Endothelial cell of umbilical vein (primary cell): ENCODE measurements at regions not wholly inside any gene's neighbourhood (a gene's known extent, or its start where the extent isn't known, plus 50 kb on each side); places are given as distances from the start of the nearest gene placed in this dataset.

Source experiments
- BruUV-seq: library from RNA; stranded (reverse); fragments of 400-500 nt; replicated peaks from 2 replicates; lab custom pipeline; 2021; lab: Mats Ljungman, UMichigan
- CTCF ChIA-PET: fragments of 300-600, 350-600 bp; sonication (Branson Sonifier 250); formaldehyde crosslinking; loops from one replicate; lab custom pipeline; 2021; ENCODE audit warnings: antibody characterized with exemption, inconsistent platforms; lab: Charles Lee
- POLR2A ChIA-PET: fragments of 300-600, 350-600 bp; sonication (Branson Sonifier 250); formaldehyde crosslinking; loops from one replicate; lab custom pipeline; 2021; ENCODE audit warnings: antibody characterized with exemption, inconsistent platforms; lab: Charles Lee
- DNase-seq: peaks from one replicate; pipeline ENCODE4 v3.0.0-alpha.2; 2011; ENCODE audit warnings: low read depth, low spot score
- FAIRE-seq: peaks from 2 replicates; lab custom pipeline; 2011; peaks lifted over from hg19 to GRCh38; lab: Jason Lieb, UNC
- H2AFZ ChIP-seq: 2 replicates; pipeline ENCODE4 v1.6.0; 2012; ENCODE audit warnings: low read depth, low read length, control low read depth, inconsistent platforms
- H3K27ac ChIP-seq: 2 replicates; pipeline ENCODE4 v1.5.1; 2011; ENCODE audit warnings: low read depth, mild to moderate bottlenecking, control low read depth, low read length, moderate library complexity; ENCODE audit not compliant: insufficient read depth
- H3K27me3 ChIP-seq, 2 experiments: 2 replicates each; pipeline versions ENCODE4 v1.6.0 to v1.6.1; 2011; ENCODE audit warnings: low read length in 2 of 2, mixed read lengths in 1 of 2; ENCODE audit not compliant: control insufficient read depth in 2 of 2, insufficient read depth in 2 of 2
- H3K36me3 ChIP-seq, 2 experiments: 2 replicates in 1 of 2; 3 replicates in 1 of 2; pipeline ENCODE4 v1.5.1; 2011; ENCODE audit warnings: low read length in 2 of 2, mild to moderate bottlenecking in 1 of 2, moderate library complexity in 1 of 2; ENCODE audit not compliant: control insufficient read depth in 2 of 2, insufficient read depth in 2 of 2; ENCODE audit errors: extremely low read depth in 1 of 2
- H3K4me1 ChIP-seq: 3 replicates; pipeline ENCODE4 v1.5.1; 2011; ENCODE audit warnings: mild to moderate bottlenecking, low read length; ENCODE audit not compliant: control insufficient read depth, insufficient read depth; ENCODE audit errors: extremely low read depth
- H3K4me2 ChIP-seq: 2 replicates; pipeline ENCODE4 v1.6.1; 2011; ENCODE audit warnings: low read length, control low read depth, mixed read lengths; ENCODE audit not compliant: insufficient read depth
- H3K4me3 ChIP-seq, 3 experiments: fragments of 200-600 bp in 1 of 3; sonication (generic), shearing (Covaris generic) in 1 of 3; replicated peaks in 1 of 3; 2 replicates each; pipeline ENCODE4 v1.5.1; 2011 to 2016; ENCODE audit warnings: control low read depth in 3 of 3, low read length in 3 of 3, mild to moderate bottlenecking in 2 of 3, inconsistent platforms in 1 of 3, low read depth in 1 of 3, moderate library complexity in 1 of 3; ENCODE audit not compliant: insufficient read depth in 1 of 3
- H3K79me2 ChIP-seq: 2 replicates; pipeline ENCODE4 v1.6.0; 2012; ENCODE audit warnings: low read length, inconsistent platforms; ENCODE audit not compliant: control insufficient read depth, insufficient read depth
- H3K9ac ChIP-seq: replicated peaks from 2 replicates; pipeline ENCODE3; 2011; ENCODE audit warnings: low read length, control low read depth; ENCODE audit not compliant: insufficient read depth; ENCODE audit errors: extremely low read depth
- H3K9me1 ChIP-seq: replicated peaks from 3 replicates; pipeline ENCODE4 v1.6.0; 2011; ENCODE audit warnings: mild to moderate bottlenecking, low read length; ENCODE audit not compliant: control insufficient read depth, insufficient read depth; ENCODE audit errors: extremely low read depth
- H3K9me3 ChIP-seq: replicated peaks from 2 replicates; pipeline ENCODE4 v1.5.1; 2012; ENCODE audit warnings: low read length, inconsistent platforms; ENCODE audit not compliant: control insufficient read depth, insufficient read depth
- H4K20me1 ChIP-seq: replicated peaks from 2 replicates; pipeline ENCODE3; 2011; ENCODE audit warnings: mild to moderate bottlenecking, low read length; ENCODE audit not compliant: control insufficient read depth, insufficient read depth; ENCODE audit errors: extremely low read depth
- CTCF ChIP-seq, 2 donors: IDR thresholded peaks; 1 replicate in 1 of 2; 2 replicates in 1 of 2; pipeline ENCODE4 v1.5.1; 2011; ENCODE audit warnings: low read length in 2 of 2, mild to moderate bottlenecking in 2 of 2, moderate library complexity in 2 of 2, control low read depth in 1 of 2, inconsistent platforms in 1 of 2, low read depth in 1 of 2; ENCODE audit not compliant: insufficient read depth in 1 of 2; ENCODE audit errors: extremely low read depth in 1 of 2
- EZH2 ChIP-seq: IDR thresholded peaks from 2 replicates; pipeline ENCODE4 v1.6.1; 2012; ENCODE audit warnings: borderline replicate concordance, low read depth, mild to moderate bottlenecking, moderate library complexity, low read length, inconsistent platforms; ENCODE audit not compliant: severe bottlenecking
- FOS ChIP-seq: IDR thresholded peaks from 2 replicates; pipeline ENCODE4 v1.6.1; 2011; ENCODE audit warnings: mild to moderate bottlenecking, low read length, moderate library complexity, borderline replicate concordance; ENCODE audit not compliant: insufficient read depth
- GATA2 ChIP-seq: IDR thresholded peaks from 2 replicates; pipeline ENCODE4 v1.7.0; 2011; ENCODE audit warnings: low read depth, mild to moderate bottlenecking, moderate library complexity, mixed read lengths, low read length; ENCODE audit not compliant: insufficient read length, insufficient read depth
- JUN ChIP-seq: IDR thresholded peaks from 2 replicates; pipeline ENCODE4 v1.6.1; 2011; ENCODE audit warnings: borderline replicate concordance, low read depth; ENCODE audit not compliant: insufficient read length, insufficient read depth
- MAX ChIP-seq: IDR thresholded peaks from 2 replicates; pipeline ENCODE4 v1.6.1; 2011; ENCODE audit not compliant: insufficient read depth, insufficient read length
- MYC ChIP-seq: IDR thresholded peaks from one replicate; pipeline ENCODE4 v1.6.1; 2011; ENCODE audit warnings: mild to moderate bottlenecking, low read depth, low read length
- POLR2A ChIP-seq: IDR thresholded peaks from 2 replicates; pipeline ENCODE4 v1.6.1; 2012; ENCODE audit warnings: low read depth, mild to moderate bottlenecking, control low read depth, low read length
- POLR2AphosphoS5 ChIP-seq: IDR thresholded peaks from 2 replicates; pipeline ENCODE4 v1.6.1; 2012; ENCODE audit warnings: low read depth, mild to moderate bottlenecking, control low read depth, low read length, moderate library complexity; ENCODE audit not compliant: insufficient read depth
- dilution Hi-C: fragments of 300-500 bp; cut with MboI; formaldehyde crosslinking; loops from one replicate; pipeline ENCODE4 v1.15.0; 2019; ENCODE audit warnings: low sequenced_read_pairs; ENCODE audit not compliant: extremely low pct_ligation_motif_present
- intact Hi-C: fragments of 100-400 bp; cut with micrococcal nuclease; formaldehyde crosslinking; loops from one replicate; pipeline ENCODE4 v1.10.0; 2022

GRCh38 chr10:33754052-33754451, 419.6 kb upstream of the NRP1 start:
- intact Hi-C loops (no loop called here), dilution Hi-C loops (no loop called here)
- ChIA-PET POLR2A (no interaction called here), CTCF (no interaction called here)
- Histone ChIP-seq H3K9ac (no peak overlapping the region), H3K4me2 (no peak overlapping the region), H3K79me2 (no peaks in the 10 kb centered on the region), H3K36me3 (no peaks in the 10 kb centered on the region), H3K9me1 (no peaks in the 10 kb centered on the region), H3K4me1 (no peaks in the 10 kb centered on the region), H2AFZ (no peak overlapping the region), H3K9me3 (no peaks in the 10 kb centered on the region), H3K27me3 (peaks cover 17 to 35% of the 10 kb centered on the region in 2 experiments), H3K27ac (no peak overlapping the region), H3K4me3 (no peak overlapping the region), H4K20me1 (no peaks in the 10 kb centered on the region)
- DNase-seq (no peak), FAIRE-seq (no peak)
- BruUV-seq, result no TSS peak
- TF ChIP-seq JUN (no peak), FOS (no peak), MYC (no peak), GATA2 (no peak), POLR2A (no peak), EZH2 (no peak), CTCF (IDR thresholded peaks at IDR 0.05; ENCODE audit: extremely low read depth in 1 of 2, insufficient read depth in 1 of 2, low read depth in 1 of 2, low read length in 2 of 2) (no peak), MAX (no peak), POLR2AphosphoS5 (no peak)
